ENCODE measurements at regions not wholly inside any gene's neighbourhood (a gene's known extent, or its start where the extent isn't known, plus 50 kb on each side); places are given as distances from the start of the nearest gene placed in this dataset.

DNA sequence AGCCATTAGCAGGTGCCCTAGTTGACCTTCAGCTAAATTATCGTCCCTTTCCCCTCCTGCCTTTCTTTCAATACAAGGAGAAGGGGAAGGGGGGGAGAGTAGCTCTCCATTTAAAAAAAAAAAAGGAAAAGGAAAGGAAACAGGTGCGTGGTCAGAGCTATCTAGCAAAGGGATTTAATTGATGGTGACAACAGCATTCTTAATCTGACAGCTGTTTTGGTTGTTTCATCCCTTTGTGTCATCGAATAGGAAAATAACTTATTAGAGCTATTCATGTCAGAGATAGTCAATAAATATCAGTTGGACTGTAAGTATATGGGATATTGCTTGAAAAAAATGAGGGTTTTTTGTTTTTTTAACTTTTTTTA, 195.2 kb upstream of the SASH1 start:
- TF ChIP-seq, protein P1, sequence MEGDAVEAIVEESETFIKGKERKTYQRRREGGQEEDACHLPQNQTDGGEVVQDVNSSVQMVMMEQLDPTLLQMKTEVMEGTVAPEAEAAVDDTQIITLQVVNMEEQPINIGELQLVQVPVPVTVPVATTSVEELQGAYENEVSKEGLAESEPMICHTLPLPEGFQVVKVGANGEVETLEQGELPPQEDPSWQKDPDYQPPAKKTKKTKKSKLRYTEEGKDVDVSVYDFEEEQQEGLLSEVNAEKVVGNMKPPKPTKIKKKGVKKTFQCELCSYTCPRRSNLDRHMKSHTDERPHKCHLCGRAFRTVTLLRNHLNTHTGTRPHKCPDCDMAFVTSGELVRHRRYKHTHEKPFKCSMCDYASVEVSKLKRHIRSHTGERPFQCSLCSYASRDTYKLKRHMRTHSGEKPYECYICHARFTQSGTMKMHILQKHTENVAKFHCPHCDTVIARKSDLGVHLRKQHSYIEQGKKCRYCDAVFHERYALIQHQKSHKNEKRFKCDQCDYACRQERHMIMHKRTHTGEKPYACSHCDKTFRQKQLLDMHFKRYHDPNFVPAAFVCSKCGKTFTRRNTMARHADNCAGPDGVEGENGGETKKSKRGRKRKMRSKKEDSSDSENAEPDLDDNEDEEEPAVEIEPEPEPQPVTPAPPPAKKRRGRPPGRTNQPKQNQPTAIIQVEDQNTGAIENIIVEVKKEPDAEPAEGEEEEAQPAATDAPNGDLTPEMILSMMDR (conservative IDR thresholded peaks at IDR 0.05 in 1 of 2, IDR thresholded peaks at IDR 0.05 in 1 of 2; ENCODE audit: extremely low read depth in 1 of 2, insufficient read depth in 1 of 2, low read depth in 1 of 2, low read length in 2 of 2), result no peak
- no peak for TF ChIP-seq EZH2 (IDR thresholded peaks at IDR 0.05; ENCODE audit: borderline replicate concordance, low read length)

Measured in mammary epithelial cell (primary cell).